Pancreas (tissue), 10 donors: ENCODE measurements at regions not wholly inside any gene's neighbourhood (a gene's known extent, or its start where the extent isn't known, plus 50 kb on each side); places are given as distances from the start of the nearest gene placed in this dataset.
A peak's percentile ranks its signal among the peaks of the same experiment; 100 is the strongest.
"Not testable (repeated sequence)": the region's sequence is repeated elsewhere in the genome, so short reads cannot be mapped to it uniquely, and the experiment has no call there.

Experiments
- ATAC-seq, 4 donors: fragments of 200-7000 bp; cut with Tn5 transposase; one replicate each; pipeline versions ENCODE4 v1.8.0 to v1.9.1; 2020; ENCODE audit warnings: mild to moderate bottlenecking in 4 of 4, moderate library complexity in 4 of 4
- DNase-seq, 6 donors: peaks; one replicate each; pipeline ENCODE4 v3.0.0-alpha.2; 2020
- FAIRE-seq: peaks from 2 replicates; lab custom pipeline; 2012; peaks lifted over from hg19 to GRCh38; lab: Jason Lieb, UNC
- H3K27ac ChIP-seq, 4 donors: fragments of 200-600 bp; sonication (generic); 1 replicate in 3 of 4; 2 replicates in 1 of 4; pipeline versions ENCODE4 v1.5.0 to v1.8.0; 2020
- H3K27me3 ChIP-seq, 4 donors: fragments of 200-600 bp; one replicate each; pipeline ENCODE4 v1.8.0; 2021
- H3K36me3 ChIP-seq, 3 donors: fragments of 200-600 bp; sonication (generic) in 1 of 3; one replicate each; pipeline versions ENCODE4 v1.5.0 to v1.8.0; 2020 to 2021
- H3K4me1 ChIP-seq, 3 donors: fragments of 200-600 bp; one replicate each; pipeline ENCODE4 v1.8.0; 2021
- H3K4me3 ChIP-seq, 4 donors: fragments of 200-600 bp; sonication (generic) in 2 of 4; one replicate each; pipeline versions ENCODE4 v1.5.0 to v1.8.0; 2020 to 2021
- H3K9me3 ChIP-seq, 4 donors: fragments of 200-600 bp; one replicate each; pipeline ENCODE4 v1.8.0; 2021
- WGBS, 2 donors: extraction: QIAGEN DNeasy Blood & Tissue Kit; methylation state at CpG; one replicate each; pipeline ENCODE4 v1.1.7; 2013; 5-methylcytosine and 5-hydroxymethylcytosine counted together
- intact Hi-C, 3 donors: fragments of 100-400 bp; cut with DNase I; formaldehyde crosslinking; loops; one replicate each; pipeline versions ENCODE4 v1.11.1 to v1.14.2; 2022
- TF ChIP-seq, protein P1 (sequence below), 4 donors: fragments of 200-600 bp; sonication (generic) in 3 of 4; IDR thresholded peaks; one replicate each; pipeline versions ENCODE4 v1.5.0 to v1.8.0; 2021; ENCODE audit warnings: antibody characterized with exemption in 4 of 4
- donor health status: healthy with polysubstance abuse.
- donor health status: DM: no; HTN: no; CAD: no; lungs with moderate emphysema.
- donor health status: DM: no; HTN: no; CAD: no.
- donor health status: control.
- donor health status: control.
- donor health status: Bipolar disorder and iron deficiency.
- donor health status: DM: yes; HTN: yes; CAD: no.
- donor health status: DM: no; HTN: no; CAD: no.
- donor health status: DM: no; HTN: no; CAD: no.
- donor health status: DM: yes; HTN: yes; CAD: no.

GRCh38 chr14:89507926-89508460 is 91.0 kb upstream of the FOXN3 start:
- Histone ChIP-seq H3K36me3 (no peaks in the 10 kb centered on the region), H3K27me3 (no peaks in the 10 kb centered on the region), H3K9me3 (no peaks in the 10 kb centered on the region), H3K27ac (no peak overlapping the region), H3K4me3 (no peak overlapping the region), H3K4me1 (no peaks in the 10 kb centered on the region)
- FAIRE-seq (no peak), DNase-seq (no peak), ATAC-seq (no peak)
- intact Hi-C loops, result no loop called here
- WGBS, 2 donors, result 89 to 92% methylated on average over 7 of the region's 7 CpGs
- TF ChIP-seq, protein P1, sequence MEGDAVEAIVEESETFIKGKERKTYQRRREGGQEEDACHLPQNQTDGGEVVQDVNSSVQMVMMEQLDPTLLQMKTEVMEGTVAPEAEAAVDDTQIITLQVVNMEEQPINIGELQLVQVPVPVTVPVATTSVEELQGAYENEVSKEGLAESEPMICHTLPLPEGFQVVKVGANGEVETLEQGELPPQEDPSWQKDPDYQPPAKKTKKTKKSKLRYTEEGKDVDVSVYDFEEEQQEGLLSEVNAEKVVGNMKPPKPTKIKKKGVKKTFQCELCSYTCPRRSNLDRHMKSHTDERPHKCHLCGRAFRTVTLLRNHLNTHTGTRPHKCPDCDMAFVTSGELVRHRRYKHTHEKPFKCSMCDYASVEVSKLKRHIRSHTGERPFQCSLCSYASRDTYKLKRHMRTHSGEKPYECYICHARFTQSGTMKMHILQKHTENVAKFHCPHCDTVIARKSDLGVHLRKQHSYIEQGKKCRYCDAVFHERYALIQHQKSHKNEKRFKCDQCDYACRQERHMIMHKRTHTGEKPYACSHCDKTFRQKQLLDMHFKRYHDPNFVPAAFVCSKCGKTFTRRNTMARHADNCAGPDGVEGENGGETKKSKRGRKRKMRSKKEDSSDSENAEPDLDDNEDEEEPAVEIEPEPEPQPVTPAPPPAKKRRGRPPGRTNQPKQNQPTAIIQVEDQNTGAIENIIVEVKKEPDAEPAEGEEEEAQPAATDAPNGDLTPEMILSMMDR (IDR thresholded peaks at IDR 0.05), result no peak

DNA sequence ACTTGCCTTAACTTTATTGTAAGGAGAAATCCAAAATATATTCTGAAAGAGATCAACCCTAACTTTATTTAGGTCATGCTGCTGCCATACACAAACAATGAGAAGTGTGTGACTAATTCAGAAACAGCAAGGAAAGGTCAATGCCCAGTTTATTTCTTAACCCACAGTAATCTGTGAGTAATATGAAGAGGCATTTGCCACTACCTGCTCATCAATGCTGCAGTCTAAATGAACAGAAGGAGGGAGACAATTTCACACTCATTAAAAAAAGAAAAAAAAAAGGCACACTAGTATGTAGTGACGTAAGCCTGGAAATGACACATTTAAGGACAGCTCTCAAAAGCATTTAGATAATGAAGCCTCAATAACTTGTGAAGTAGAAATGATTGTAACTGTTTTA is 90.5 kb upstream of the FOXN3 start:
- Histone ChIP-seq H3K36me3 (no peaks in the 10 kb centered on the region), H3K4me3 (no peak overlapping the region), H3K27ac (no peak overlapping the region), H3K4me1 (no peaks in the 10 kb centered on the region), H3K9me3 (no peaks in the 10 kb centered on the region), H3K27me3 (no peaks in the 10 kb centered on the region)
- TF ChIP-seq, protein P1 (IDR thresholded peaks at IDR 0.05), result no peak
- no peak for ATAC-seq
- no peak for FAIRE-seq
- no peak for DNase-seq
- 83% methylated on average over 1 of the region's 1 CpG for WGBS, 2 donors
- intact Hi-C loops, result no loop called here

- H3K4me1 ChIP-seq, intact Hi-C loops, ATAC-seq, DNase-seq, H3K9me3 ChIP-seq, FAIRE-seq, H3K27ac ChIP-seq, H3K27me3 ChIP-seq, H3K4me3 ChIP-seq, H3K36me3 ChIP-seq: not testable (repeated sequence)
- WGBS, 2 donors, result 94 to 98% methylated on average over 7 of the region's 8 CpGs
Observed at GRCh38 chr14:89506891-89507452, 89.9 kb upstream of the FOXN3 start.

GRCh38 chr14:89504602-89505313 is 87.7 kb upstream of the FOXN3 start:
- DNase-seq (no peak), FAIRE-seq (no peak), ATAC-seq (peak in 2 of 4 donors; percentile 61 to 66)
- H3K4me1 ChIP-seq, result no peaks in the 10 kb centered on the region
- intact Hi-C loops, result loop anchor here in 1 of 3 donors (5.0 kb wide), 1 partner anchor 713 kb away; no protein-coding TSS in a partner anchor
- TF ChIP-seq, protein P1 (IDR thresholded peaks at IDR 0.05), result no peak
- H3K4me3 ChIP-seq, result no peak overlapping the region
- H3K9me3 ChIP-seq, result no peaks in the 10 kb centered on the region
- H3K36me3 ChIP-seq, result no peaks in the 10 kb centered on the region
- 93 to 94% methylated on average over 6 of the region's 6 CpGs for WGBS, 2 donors
- H3K27ac ChIP-seq, result no peak overlapping the region
- H3K27me3 ChIP-seq, result no peaks in the 10 kb centered on the region

GRCh38 chr14:89504091-89504490 is 87.1 kb upstream of the FOXN3 start:
- Histone ChIP-seq H3K27me3 (no peaks in the 10 kb centered on the region), H3K4me1 (no peaks in the 10 kb centered on the region), H3K36me3 (no peaks in the 10 kb centered on the region), H3K9me3 (no peaks in the 10 kb centered on the region), H3K27ac (no peak overlapping the region), H3K4me3 (no peak overlapping the region)
- TF ChIP-seq, protein P1 (IDR thresholded peaks at IDR 0.05), result no peak
- intact Hi-C loops, result loop anchor here in 1 of 3 donors (5.0 kb wide), 1 partner anchor 713 kb away; no protein-coding TSS in a partner anchor
- ATAC-seq (peak in 2 of 4 donors; percentile 30 to 52), FAIRE-seq (no peak), DNase-seq (no peak)
- 83 to 85% methylated on average over 3 of the region's 3 CpGs for WGBS, 2 donors
